Activated T-cell treated with anti-CD3 and anti-CD28 coated beads, Interleukin-2, amount 50 U/mL, for 24 hours (primary cell): ENCODE measurements at regions not wholly inside any gene's neighbourhood (a gene's known extent, or its start where the extent isn't known, plus 50 kb on each side); places are given as distances from the start of the nearest gene placed in this dataset.

ENCODE experiments used
- DNase-seq: peaks from one replicate; pipeline ENCODE4 v3.0.0-alpha.2; 2020
- H3K27ac Mint-ChIP-seq: 2 replicates; pipeline ENCODE4 v1.8.0; 2020; ENCODE audit warnings: mild to moderate bottlenecking, mixed read lengths
- H3K27me3 Mint-ChIP-seq: 2 replicates; pipeline ENCODE4 v1.8.0; 2020; ENCODE audit warnings: mixed read lengths
- H3K36me3 Mint-ChIP-seq: 2 replicates; pipeline ENCODE4 v1.8.0; 2020; ENCODE audit warnings: low read depth, mixed read lengths
- H3K4me1 Mint-ChIP-seq: 2 replicates; pipeline ENCODE4 v1.8.0; 2020; ENCODE audit warnings: low read depth, mixed read lengths
- H3K4me3 Mint-ChIP-seq: 2 replicates; pipeline ENCODE4 v1.8.0; 2020; ENCODE audit warnings: mild to moderate bottlenecking, moderate library complexity, mixed read lengths
- H3K9me3 Mint-ChIP-seq: 2 replicates; pipeline ENCODE4 v1.8.0; 2020; ENCODE audit warnings: mixed read lengths

GRCh38 chr5:143986516-143987212 lies 174.7 kb downstream of the HMHB1 start:
- Mint-ChIP-seq H3K4me1 (peaks cover 7% of the 10 kb centered on the region), H3K27me3 (no peaks in the 10 kb centered on the region), H3K4me3 (no peak overlapping the region), H3K27ac (no peak overlapping the region), H3K36me3 (no peaks in the 10 kb centered on the region), H3K9me3 (no peaks in the 10 kb centered on the region)
- DNase-seq, result no peak

- H3K36me3 Mint-ChIP-seq, result no peaks in the 10 kb centered on the region
- H3K4me3 Mint-ChIP-seq, result no peak overlapping the region
- no peaks in the 10 kb centered on the region for H3K27me3 Mint-ChIP-seq
- peaks cover 7% of the 10 kb centered on the region for H3K4me1 Mint-ChIP-seq
- DNase-seq, result no peak
- H3K9me3 Mint-ChIP-seq, result no peaks in the 10 kb centered on the region
- H3K27ac Mint-ChIP-seq, result no peak overlapping the region
These were observed 175.3 kb downstream of the HMHB1 start for GRCh38 chr5:143987264-143987663.

GRCh38 chr5:143987751-143988560 lies 176.0 kb downstream of the HMHB1 start:
- no peak for DNase-seq
- Mint-ChIP-seq H3K4me1 (peaks cover 7% of the 10 kb centered on the region), H3K9me3 (no peaks in the 10 kb centered on the region), H3K36me3 (no peaks in the 10 kb centered on the region), H3K4me3 (no peak overlapping the region), H3K27me3 (no peaks in the 10 kb centered on the region), H3K27ac (no peak overlapping the region)

- Mint-ChIP-seq H3K36me3 (no peaks in the 10 kb centered on the region), H3K27me3 (no peaks in the 10 kb centered on the region), H3K4me1 (peaks cover 6% of the 10 kb centered on the region), H3K4me3 (no peak overlapping the region), H3K27ac (no peak overlapping the region), H3K9me3 (no peaks in the 10 kb centered on the region)
- no peak for DNase-seq
These were observed 178.0 kb downstream of the YIPF5 start for GRCh38 chr5:143992496-143992895.

- Mint-ChIP-seq H3K9me3 (no peaks in the 10 kb centered on the region), H3K4me1 (no peaks in the 10 kb centered on the region), H3K4me3 (no peak overlapping the region), H3K27me3 (no peaks in the 10 kb centered on the region), H3K36me3 (no peaks in the 10 kb centered on the region), H3K27ac (no peak overlapping the region)
- no peak for DNase-seq
These were observed 167.6 kb downstream of the YIPF5 start for GRCh38 chr5:144002876-144003275.

- DNase-seq, result no peak
- H3K9me3 Mint-ChIP-seq, result no peaks in the 10 kb centered on the region
These were observed 166.8 kb downstream of the YIPF5 start for GRCh38 chr5:144003636-144004035.

GRCh38 chr5:144004146-144004545 lies 166.3 kb downstream of the YIPF5 start:
- no peak overlapping the region for H3K4me3 Mint-ChIP-seq

More at GRCh38 chr5:144003636-144004035, 166.8 kb downstream of the YIPF5 start:
- H3K36me3 Mint-ChIP-seq, result no peaks in the 10 kb centered on the region
- no peak overlapping the region for H3K4me3 Mint-ChIP-seq
- H3K27me3 Mint-ChIP-seq, result no peaks in the 10 kb centered on the region
- H3K4me1 Mint-ChIP-seq, result no peaks in the 10 kb centered on the region
- no peak overlapping the region for H3K27ac Mint-ChIP-seq

GRCh38 chr5:144004751-144005150 lies 165.7 kb downstream of the YIPF5 start:
- Mint-ChIP-seq H3K9me3 (no peaks in the 10 kb centered on the region), H3K4me1 (no peaks in the 10 kb centered on the region), H3K27me3 (no peaks in the 10 kb centered on the region), H3K36me3 (no peaks in the 10 kb centered on the region), H3K27ac (no peak overlapping the region), H3K4me3 (no peak overlapping the region)
- DNase-seq, result no peak

More at GRCh38 chr5:144004146-144004545, 166.3 kb downstream of the YIPF5 start:
- Mint-ChIP-seq H3K9me3 (no peaks in the 10 kb centered on the region), H3K27me3 (no peaks in the 10 kb centered on the region), H3K36me3 (no peaks in the 10 kb centered on the region), H3K27ac (no peak overlapping the region), H3K4me1 (no peaks in the 10 kb centered on the region)
- no peak for DNase-seq

- peaks cover 8% of the 10 kb centered on the region for H3K9me3 Mint-ChIP-seq
- no peaks in the 10 kb centered on the region for H3K4me1 Mint-ChIP-seq
- no peaks in the 10 kb centered on the region for H3K27me3 Mint-ChIP-seq
- H3K4me3 Mint-ChIP-seq, result no peak overlapping the region
- no peak overlapping the region for H3K27ac Mint-ChIP-seq
- no peak for DNase-seq
- H3K36me3 Mint-ChIP-seq, result no peaks in the 10 kb centered on the region
These were observed 161.3 kb downstream of the YIPF5 start for GRCh38 chr5:144009116-144009515.

GRCh38 chr5:144011388-144011787 lies 159.1 kb downstream of the YIPF5 start:
- peaks cover 8% of the 10 kb centered on the region for H3K9me3 Mint-ChIP-seq
- H3K27me3 Mint-ChIP-seq, result no peaks in the 10 kb centered on the region
- no peak overlapping the region for H3K27ac Mint-ChIP-seq
- no peaks in the 10 kb centered on the region for H3K36me3 Mint-ChIP-seq
- no peak overlapping the region for H3K4me3 Mint-ChIP-seq
- DNase-seq, result no peak
- H3K4me1 Mint-ChIP-seq, result peaks cover 3% of the 10 kb centered on the region

- H3K4me1 Mint-ChIP-seq, result peaks cover 3% of the 10 kb centered on the region
- no peak for DNase-seq
- H3K27ac Mint-ChIP-seq, result no peak overlapping the region
- no peaks in the 10 kb centered on the region for H3K27me3 Mint-ChIP-seq
- H3K36me3 Mint-ChIP-seq, result no peaks in the 10 kb centered on the region
- no peak overlapping the region for H3K4me3 Mint-ChIP-seq
- peaks cover 8% of the 10 kb centered on the region for H3K9me3 Mint-ChIP-seq
These were observed 156.6 kb downstream of the YIPF5 start for GRCh38 chr5:144013816-144014215.

GRCh38 chr5:144015961-144016360 lies 154.5 kb downstream of the YIPF5 start:
- Mint-ChIP-seq H3K4me1 (peaks cover 3% of the 10 kb centered on the region), H3K4me3 (no peak overlapping the region), H3K36me3 (no peaks in the 10 kb centered on the region), H3K27ac (no peak overlapping the region), H3K27me3 (no peaks in the 10 kb centered on the region), H3K9me3 (peaks cover 5% of the 10 kb centered on the region)
- DNase-seq, result no peak

GRCh38 chr5:144017119-144017518 lies 153.3 kb downstream of the YIPF5 start:
- peaks cover 3% of the 10 kb centered on the region for H3K4me1 Mint-ChIP-seq
- DNase-seq, result no peak
- no peaks in the 10 kb centered on the region for H3K27me3 Mint-ChIP-seq
- peaks cover 5% of the 10 kb centered on the region for H3K9me3 Mint-ChIP-seq
- H3K36me3 Mint-ChIP-seq, result no peaks in the 10 kb centered on the region
- no peak overlapping the region for H3K27ac Mint-ChIP-seq
- H3K4me3 Mint-ChIP-seq, result no peak overlapping the region

GRCh38 chr5:144017631-144018030 lies 152.8 kb downstream of the YIPF5 start:
- peaks cover 9% of the 10 kb centered on the region for H3K9me3 Mint-ChIP-seq
- no peak overlapping the region for H3K4me3 Mint-ChIP-seq
- H3K27me3 Mint-ChIP-seq, result no peaks in the 10 kb centered on the region
- no peaks in the 10 kb centered on the region for H3K36me3 Mint-ChIP-seq
- no peak for DNase-seq
- H3K4me1 Mint-ChIP-seq, result peaks cover 3% of the 10 kb centered on the region
- no peak overlapping the region for H3K27ac Mint-ChIP-seq

GRCh38 chr5:144024090-144024489 lies 146.4 kb downstream of the YIPF5 start:
- Mint-ChIP-seq H3K36me3 (no peaks in the 10 kb centered on the region), H3K9me3 (peaks cover 3% of the 10 kb centered on the region), H3K4me3 (no peak overlapping the region), H3K4me1 (no peaks in the 10 kb centered on the region), H3K27ac (no peak overlapping the region), H3K27me3 (no peaks in the 10 kb centered on the region)
- DNase-seq, result no peak
